Endodermal cell (in vitro differentiated cells): ENCODE measurements at regions not wholly inside any gene's neighbourhood (a gene's known extent, or its start where the extent isn't known, plus 50 kb on each side); places are given as distances from the start of the nearest gene placed in this dataset.

Source experiments
- DNase-seq: peaks from one replicate; pipeline ENCODE4 v3.0.0-alpha.2; 2017
- H3K27ac ChIP-seq: 2 replicates; pipeline ENCODE4 v1.5.1; 2013; ENCODE audit warnings: mild to moderate bottlenecking, low read depth, low read length, moderate library complexity
- H3K27me3 ChIP-seq: 2 replicates; pipeline ENCODE4 v1.6.1; 2013; ENCODE audit warnings: mild to moderate bottlenecking, low read length, moderate library complexity; ENCODE audit not compliant: insufficient read depth, control insufficient read depth, poor library complexity, severe bottlenecking
- H3K36me3 ChIP-seq: 2 replicates; pipeline ENCODE4 v1.7.0; 2013; ENCODE audit warnings: mild to moderate bottlenecking, low read length, moderate library complexity; ENCODE audit not compliant: control insufficient read depth, insufficient read depth
- H3K4me1 ChIP-seq: one replicate; pipeline ENCODE4 v1.7.0; 2013; ENCODE audit warnings: low read length; ENCODE audit not compliant: control insufficient read depth, insufficient read depth
- H3K4me3 ChIP-seq: 2 replicates; pipeline ENCODE4 v1.5.1; 2013; ENCODE audit warnings: mild to moderate bottlenecking, low read length, moderate library complexity
- H3K9ac ChIP-seq: 2 replicates; pipeline ENCODE4 v1.6.1; 2013; ENCODE audit warnings: mild to moderate bottlenecking, low read length, moderate library complexity; ENCODE audit not compliant: poor library complexity, severe bottlenecking; ENCODE audit errors: extremely low read depth
- H3K9me3 ChIP-seq: 2 replicates; pipeline ENCODE4 v1.6.1; 2013; ENCODE audit warnings: mild to moderate bottlenecking, low read length, moderate library complexity; ENCODE audit not compliant: control insufficient read depth
- H3K27ac Mint-ChIP-seq: 2 replicates; pipeline ENCODE4 v1.8.0; 2020; ENCODE audit warnings: mixed read lengths
- H3K27me3 Mint-ChIP-seq: 2 replicates; pipeline ENCODE4 v1.8.0; 2021; ENCODE audit warnings: mild to moderate bottlenecking, mixed read lengths; ENCODE audit not compliant: insufficient read depth
- H3K36me3 Mint-ChIP-seq: 2 replicates; pipeline ENCODE4 v1.8.0; 2020; ENCODE audit warnings: low read depth, mixed read lengths
- H3K4me1 Mint-ChIP-seq: 2 replicates; pipeline ENCODE4 v1.8.0; 2020; ENCODE audit warnings: mixed read lengths
- H3K4me3 Mint-ChIP-seq: 2 replicates; pipeline ENCODE4 v1.8.0; 2020; ENCODE audit warnings: mild to moderate bottlenecking, moderate library complexity, mixed read lengths
- H3K9me3 Mint-ChIP-seq: 2 replicates; pipeline ENCODE4 v1.8.0; 2020; ENCODE audit warnings: mild to moderate bottlenecking, mixed read lengths
- WGBS, 2 experiments: methylation state at CpG; one replicate each; pipeline versions ENCODE4 v1.1.5 to v1.1.7; 2013; ENCODE audit warnings: missing lambda C conversion rate in 2 of 2, mixed read lengths in 1 of 2; ENCODE audit not compliant: insufficient coverage in 1 of 2, insufficient read length in 1 of 2; 5-methylcytosine and 5-hydroxymethylcytosine counted together
- TF ChIP-seq, protein P1 (sequence below): fragments of 200-600 bp; sonication (generic); conservative IDR thresholded peaks from 2 replicates; pipeline ENCODE4 v1.5.0; 2021; ENCODE audit warnings: antibody characterized with exemption, mild to moderate bottlenecking

DNA sequence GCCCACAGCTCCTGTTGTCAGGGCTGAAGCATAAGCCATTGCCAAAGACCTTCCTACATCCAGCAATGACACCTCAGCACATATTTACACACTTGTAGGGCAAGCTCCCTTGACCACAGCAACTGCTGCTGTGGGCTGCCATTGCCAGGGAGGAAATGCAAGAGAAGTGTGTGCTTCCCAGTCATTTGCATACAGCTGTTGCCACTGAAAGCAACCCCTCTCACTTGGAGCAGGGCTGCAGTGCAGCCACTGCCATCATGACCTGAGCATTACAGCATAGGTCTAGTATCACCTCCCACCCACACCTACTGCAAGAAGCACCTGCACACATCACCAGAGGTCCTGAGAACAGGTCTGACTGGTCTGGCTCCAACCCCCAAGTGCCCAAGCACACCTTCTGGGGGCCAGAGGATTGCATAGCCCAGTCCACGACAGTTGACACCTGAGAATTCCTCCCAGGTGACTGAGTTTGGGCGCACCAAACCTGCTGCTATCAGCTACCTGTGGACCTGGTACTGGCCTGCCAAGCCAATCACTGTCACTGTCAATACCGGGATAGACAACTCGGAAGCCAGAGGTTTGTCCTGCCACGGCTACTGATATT is 636.5 kb upstream of the SLIT2 start:
- H3K27ac ChIP-seq, result no peak overlapping the region
- WGBS, 2 experiments, result 93 to 100% methylated on average over 2 to 5 of the region's 5 CpGs
- H3K4me1 Mint-ChIP-seq, result no peaks in the 10 kb centered on the region
- no peaks in the 10 kb centered on the region for H3K4me1 ChIP-seq
- no peak for DNase-seq
- no peaks in the 10 kb centered on the region for H3K36me3 Mint-ChIP-seq
- H3K27me3 Mint-ChIP-seq, result no peaks in the 10 kb centered on the region
- no peak overlapping the region for H3K27ac Mint-ChIP-seq
- no peaks in the 10 kb centered on the region for H3K36me3 ChIP-seq
- peaks cover 5% of the 10 kb centered on the region for H3K9me3 ChIP-seq
- H3K4me3 ChIP-seq, result no peak overlapping the region
- no peaks in the 10 kb centered on the region for H3K27me3 ChIP-seq
- no peak overlapping the region for H3K4me3 Mint-ChIP-seq
- H3K9me3 Mint-ChIP-seq, result peaks cover under 1% of the 10 kb centered on the region
- TF ChIP-seq, protein P1, sequence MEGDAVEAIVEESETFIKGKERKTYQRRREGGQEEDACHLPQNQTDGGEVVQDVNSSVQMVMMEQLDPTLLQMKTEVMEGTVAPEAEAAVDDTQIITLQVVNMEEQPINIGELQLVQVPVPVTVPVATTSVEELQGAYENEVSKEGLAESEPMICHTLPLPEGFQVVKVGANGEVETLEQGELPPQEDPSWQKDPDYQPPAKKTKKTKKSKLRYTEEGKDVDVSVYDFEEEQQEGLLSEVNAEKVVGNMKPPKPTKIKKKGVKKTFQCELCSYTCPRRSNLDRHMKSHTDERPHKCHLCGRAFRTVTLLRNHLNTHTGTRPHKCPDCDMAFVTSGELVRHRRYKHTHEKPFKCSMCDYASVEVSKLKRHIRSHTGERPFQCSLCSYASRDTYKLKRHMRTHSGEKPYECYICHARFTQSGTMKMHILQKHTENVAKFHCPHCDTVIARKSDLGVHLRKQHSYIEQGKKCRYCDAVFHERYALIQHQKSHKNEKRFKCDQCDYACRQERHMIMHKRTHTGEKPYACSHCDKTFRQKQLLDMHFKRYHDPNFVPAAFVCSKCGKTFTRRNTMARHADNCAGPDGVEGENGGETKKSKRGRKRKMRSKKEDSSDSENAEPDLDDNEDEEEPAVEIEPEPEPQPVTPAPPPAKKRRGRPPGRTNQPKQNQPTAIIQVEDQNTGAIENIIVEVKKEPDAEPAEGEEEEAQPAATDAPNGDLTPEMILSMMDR, result no peak
- no peak overlapping the region for H3K9ac ChIP-seq

DNA sequence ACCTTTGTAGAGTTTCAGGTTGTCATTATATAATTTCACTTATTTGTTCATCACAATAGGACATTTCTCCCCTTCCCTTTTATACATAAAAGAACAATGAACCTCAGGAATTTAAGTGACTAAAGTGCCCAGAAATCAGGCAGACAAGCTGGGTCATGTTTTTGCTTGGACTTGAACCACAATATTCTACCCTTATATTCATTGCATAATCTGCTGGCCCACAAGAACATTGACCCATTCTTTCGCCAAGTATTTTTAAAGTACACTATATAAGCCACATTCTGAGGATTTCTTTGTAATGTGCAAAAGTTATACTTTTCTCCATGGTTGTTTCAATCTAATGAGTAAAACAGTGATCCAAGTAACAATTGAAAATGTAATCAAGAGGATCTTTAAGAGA is 637.5 kb upstream of the SLIT2 start:
- WGBS, 2 experiments, result 100% methylated on average over 1 of the region's 1 CpG; no CpG with 5 or more reads in 1 of the 2 experiments
- H3K27ac Mint-ChIP-seq, result no peak overlapping the region
- Histone ChIP-seq H3K27me3 (no peaks in the 10 kb centered on the region), H3K4me3 (no peak overlapping the region), H3K9ac (no peak overlapping the region), H3K9me3 (peaks cover 5% of the 10 kb centered on the region), H3K36me3 (no peaks in the 10 kb centered on the region), H3K4me1 (no peaks in the 10 kb centered on the region), H3K27ac (no peak overlapping the region)
- H3K4me3 Mint-ChIP-seq, result no peak overlapping the region
- H3K4me1 Mint-ChIP-seq, result no peaks in the 10 kb centered on the region
- no peaks in the 10 kb centered on the region for H3K36me3 Mint-ChIP-seq
- H3K27me3 Mint-ChIP-seq, result no peaks in the 10 kb centered on the region
- no peak for DNase-seq
- TF ChIP-seq, protein P1, result no peak
- peaks cover 6% of the 10 kb centered on the region for H3K9me3 Mint-ChIP-seq

DNA sequence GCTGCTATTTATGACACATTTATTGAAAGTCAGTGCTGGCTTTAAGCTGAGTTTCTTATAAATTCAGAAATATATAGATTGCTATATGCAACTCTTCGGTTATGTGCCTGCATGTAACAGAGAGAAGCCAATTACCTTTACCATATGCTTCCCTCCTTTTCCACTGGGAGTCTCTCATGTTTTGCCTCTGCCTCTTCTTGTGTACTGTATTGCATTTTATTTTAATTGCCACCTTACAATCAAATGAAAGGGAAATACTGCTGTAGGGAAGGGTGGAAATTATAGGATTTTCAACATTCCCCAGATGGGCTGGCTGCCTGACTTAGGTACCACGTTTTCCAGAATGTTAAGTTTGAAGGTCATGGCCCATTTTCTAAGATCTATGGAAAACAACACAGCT is 655.4 kb upstream of the SLIT2 start:
- H3K9ac ChIP-seq, result no peak overlapping the region
- no peaks in the 10 kb centered on the region for H3K9me3 ChIP-seq
- no peak overlapping the region for H3K27ac ChIP-seq
- DNase-seq, result no peak
- H3K4me1 Mint-ChIP-seq, result no peaks in the 10 kb centered on the region
- no peak overlapping the region for H3K4me3 Mint-ChIP-seq
- H3K4me3 ChIP-seq, result no peak overlapping the region
- H3K27me3 ChIP-seq, result no peaks in the 10 kb centered on the region
- peaks cover under 1% of the 10 kb centered on the region for H3K9me3 Mint-ChIP-seq
- H3K36me3 ChIP-seq, result no peaks in the 10 kb centered on the region
- H3K4me1 ChIP-seq, result no peaks in the 10 kb centered on the region
- TF ChIP-seq, protein P1, result no peak
- no peak overlapping the region for H3K27ac Mint-ChIP-seq
- no peaks in the 10 kb centered on the region for H3K27me3 Mint-ChIP-seq
- WGBS, 2 experiments, result 80 to 83% methylated on average over 2 of the region's 2 CpGs
- H3K36me3 Mint-ChIP-seq, result no peaks in the 10 kb centered on the region
